ENCODE measurements at regions not wholly inside any gene's neighbourhood (a gene's known extent, or its start where the extent isn't known, plus 50 kb on each side); places are given as distances from the start of the nearest gene placed in this dataset.

GRCh38 chr6:8551386-8551785 lies 116.0 kb upstream of the SLC35B3 start:
- no peaks in the 10 kb centered on the region for H3K36me3 ChIP-seq
- H3K4me3 ChIP-seq: no peak overlapping the region
- H3K4me1 ChIP-seq: peaks cover 0 to 5% (median 0%) of the 10 kb centered on the region in 9 donors
- intact Hi-C loops (cut with DNase I): no loop called here
- DNase-seq (no peak), ATAC-seq (no peak)
- H3K27ac ChIP-seq: no peak overlapping the region
- 46 to 59% methylated on average over 2 of the region's 2 CpGs for whole genome bisulfite sequencing, 2 donors
- TF ChIP-seq, protein P1, sequence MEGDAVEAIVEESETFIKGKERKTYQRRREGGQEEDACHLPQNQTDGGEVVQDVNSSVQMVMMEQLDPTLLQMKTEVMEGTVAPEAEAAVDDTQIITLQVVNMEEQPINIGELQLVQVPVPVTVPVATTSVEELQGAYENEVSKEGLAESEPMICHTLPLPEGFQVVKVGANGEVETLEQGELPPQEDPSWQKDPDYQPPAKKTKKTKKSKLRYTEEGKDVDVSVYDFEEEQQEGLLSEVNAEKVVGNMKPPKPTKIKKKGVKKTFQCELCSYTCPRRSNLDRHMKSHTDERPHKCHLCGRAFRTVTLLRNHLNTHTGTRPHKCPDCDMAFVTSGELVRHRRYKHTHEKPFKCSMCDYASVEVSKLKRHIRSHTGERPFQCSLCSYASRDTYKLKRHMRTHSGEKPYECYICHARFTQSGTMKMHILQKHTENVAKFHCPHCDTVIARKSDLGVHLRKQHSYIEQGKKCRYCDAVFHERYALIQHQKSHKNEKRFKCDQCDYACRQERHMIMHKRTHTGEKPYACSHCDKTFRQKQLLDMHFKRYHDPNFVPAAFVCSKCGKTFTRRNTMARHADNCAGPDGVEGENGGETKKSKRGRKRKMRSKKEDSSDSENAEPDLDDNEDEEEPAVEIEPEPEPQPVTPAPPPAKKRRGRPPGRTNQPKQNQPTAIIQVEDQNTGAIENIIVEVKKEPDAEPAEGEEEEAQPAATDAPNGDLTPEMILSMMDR (IDR thresholded peaks at IDR 0.05): no peak
- H3K27me3 ChIP-seq: no peaks in the 10 kb centered on the region
- H3K9me3 ChIP-seq: no peaks in the 10 kb centered on the region

GRCh38 chr6:8549074-8549790 lies 113.9 kb upstream of the SLC35B3 start:
- H3K4me3 ChIP-seq: no peak overlapping the region
- DNase-seq (no peak), ATAC-seq (no peak)
- no peak overlapping the region for H3K27ac ChIP-seq
- intact Hi-C loops (cut with DNase I): no loop called here
- 55 to 63% methylated on average over 6 of the region's 6 CpGs for WGBS, 2 donors
- H3K9me3 ChIP-seq: no peaks in the 10 kb centered on the region
- no peaks in the 10 kb centered on the region for H3K36me3 ChIP-seq
- peaks cover 0 to 5% (median 0%) of the 10 kb centered on the region in 9 donors for H3K4me1 ChIP-seq
- TF ChIP-seq, protein P1 (IDR thresholded peaks at IDR 0.05): no peak
- no peaks in the 10 kb centered on the region for H3K27me3 ChIP-seq

- peaks cover 0 to 6% (median 0%) of the 10 kb centered on the region in 11 donors for H3K9me3 ChIP-seq
- WGBS, 2 donors: 66 to 73% methylated on average over 7 of the region's 7 CpGs
- H3K4me1 ChIP-seq: peaks cover 0 to 2% (median 0%) of the 10 kb centered on the region in 9 donors
- no peaks in the 10 kb centered on the region for H3K27me3 ChIP-seq
- DNase-seq: no peak
- ATAC-seq: no peak
- no peak overlapping the region for H3K27ac ChIP-seq
- intact Hi-C loops (cut with DNase I): no loop called here
- no peak overlapping the region for H3K4me3 ChIP-seq
- TF ChIP-seq, protein P1 (IDR thresholded peaks at IDR 0.05): no peak
- no peaks in the 10 kb centered on the region for H3K36me3 ChIP-seq
These were observed 111.2 kb upstream of the SLC35B3 start for GRCh38 chr6:8546496-8546895.

DNA sequence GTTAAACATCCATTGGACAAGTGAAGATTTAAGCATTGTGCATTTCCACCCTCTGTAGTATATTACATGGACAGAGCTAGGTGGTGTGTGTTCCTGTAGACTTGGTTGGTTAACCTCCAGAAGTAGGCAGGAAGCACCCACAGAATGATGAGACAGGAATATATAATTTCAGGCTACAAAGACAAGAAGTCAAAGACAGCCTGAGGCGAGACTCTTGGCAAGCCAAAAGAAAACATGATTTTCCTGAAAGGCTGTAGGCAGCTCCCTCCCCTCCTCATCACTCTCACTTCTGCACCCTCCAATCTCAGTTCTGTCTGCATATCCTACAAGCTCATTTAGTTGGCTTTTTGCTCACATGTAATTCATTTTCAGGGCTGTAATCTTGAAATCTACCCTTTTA lies 110.0 kb upstream of the SLC35B3 start:
- no peaks in the 10 kb centered on the region for H3K36me3 ChIP-seq
- H3K4me3 ChIP-seq: no peak overlapping the region
- H3K27ac ChIP-seq: no peak overlapping the region
- no peaks in the 10 kb centered on the region for H3K27me3 ChIP-seq
- peaks cover 0 to 18% (median 6%) of the 10 kb centered on the region in 11 donors for H3K9me3 ChIP-seq
- DNase-seq (no peak), ATAC-seq (no peak)
- no peaks in the 10 kb centered on the region for H3K4me1 ChIP-seq
- TF ChIP-seq, protein P1 (IDR thresholded peaks at IDR 0.05): no peak
- intact Hi-C loops (cut with DNase I): no loop called here
- WGBS, 2 donors: 57 to 59% methylated on average over 1 of the region's 1 CpG
